ENCODE measurements at regions not wholly inside any gene's neighbourhood (a gene's known extent, or its start where the extent isn't known, plus 50 kb on each side); places are given as distances from the start of the nearest gene placed in this dataset.

DNA sequence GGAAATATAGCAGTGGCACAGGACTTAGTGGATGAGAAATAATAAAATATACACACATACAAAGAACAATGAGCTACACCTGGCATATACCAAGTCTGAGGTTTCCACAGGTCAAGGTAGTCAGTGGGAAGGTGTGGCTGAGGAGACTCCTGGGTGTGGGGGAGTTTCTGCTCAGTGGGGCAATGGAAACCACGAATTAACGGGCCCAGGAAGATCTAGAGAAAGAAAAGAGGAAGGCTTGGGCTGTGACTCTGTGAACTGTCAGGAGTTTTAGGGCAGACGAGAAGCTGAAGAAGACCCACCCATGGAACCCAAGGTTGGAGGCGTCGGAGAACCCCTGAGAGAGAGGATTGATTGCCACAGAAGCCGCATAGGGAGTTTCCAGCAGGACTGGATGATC lies 196.5 kb downstream of the HERPUD2 start (continued):
- TF ChIP-seq, protein P1, sequence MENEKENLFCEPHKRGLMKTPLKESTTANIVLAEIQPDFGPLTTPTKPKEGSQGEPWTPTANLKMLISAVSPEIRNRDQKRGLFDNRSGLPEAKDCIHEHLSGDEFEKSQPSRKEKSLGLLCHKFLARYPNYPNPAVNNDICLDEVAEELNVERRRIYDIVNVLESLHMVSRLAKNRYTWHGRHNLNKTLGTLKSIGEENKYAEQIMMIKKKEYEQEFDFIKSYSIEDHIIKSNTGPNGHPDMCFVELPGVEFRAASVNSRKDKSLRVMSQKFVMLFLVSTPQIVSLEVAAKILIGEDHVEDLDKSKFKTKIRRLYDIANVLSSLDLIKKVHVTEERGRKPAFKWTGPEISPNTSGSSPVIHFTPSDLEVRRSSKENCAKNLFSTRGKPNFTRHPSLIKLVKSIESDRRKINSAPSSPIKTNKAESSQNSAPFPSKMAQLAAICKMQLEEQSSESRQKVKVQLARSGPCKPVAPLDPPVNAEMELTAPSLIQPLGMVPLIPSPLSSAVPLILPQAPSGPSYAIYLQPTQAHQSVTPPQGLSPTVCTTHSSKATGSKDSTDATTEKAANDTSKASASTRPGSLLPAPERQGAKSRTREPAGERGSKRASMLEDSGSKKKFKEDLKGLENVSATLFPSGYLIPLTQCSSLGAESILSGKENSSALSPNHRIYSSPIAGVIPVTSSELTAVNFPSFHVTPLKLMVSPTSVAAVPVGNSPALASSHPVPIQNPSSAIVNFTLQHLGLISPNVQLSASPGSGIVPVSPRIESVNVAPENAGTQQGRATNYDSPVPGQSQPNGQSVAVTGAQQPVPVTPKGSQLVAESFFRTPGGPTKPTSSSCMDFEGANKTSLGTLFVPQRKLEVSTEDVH (IDR thresholded peaks at IDR 0.05; ENCODE audit: low read depth, partially characterized antibody), result no peak
- TF ChIP-seq CHD1 (IDR thresholded peaks at IDR 0.05; ENCODE audit: low read depth, low read length) (no peak), HDGF (IDR thresholded peaks at IDR 0.05) (no peak), HDAC6 (IDR thresholded peaks at IDR 0.05; ENCODE audit: unreplicated experiment) (no peak), SP1 (IDR thresholded peaks at IDR 0.05; ENCODE audit: low read depth, low read length) (no peak), YBX1 (IDR thresholded peaks at IDR 0.05) (no peak), EZH2 (IDR thresholded peaks at IDR 0.05; ENCODE audit: borderline replicate concordance, control insufficient read depth, low read depth, low read length) (no peak), NFYB (IDR thresholded peaks at IDR 0.05; ENCODE audit: insufficient read depth, low read depth, low read length) (no peak)

DNA sequence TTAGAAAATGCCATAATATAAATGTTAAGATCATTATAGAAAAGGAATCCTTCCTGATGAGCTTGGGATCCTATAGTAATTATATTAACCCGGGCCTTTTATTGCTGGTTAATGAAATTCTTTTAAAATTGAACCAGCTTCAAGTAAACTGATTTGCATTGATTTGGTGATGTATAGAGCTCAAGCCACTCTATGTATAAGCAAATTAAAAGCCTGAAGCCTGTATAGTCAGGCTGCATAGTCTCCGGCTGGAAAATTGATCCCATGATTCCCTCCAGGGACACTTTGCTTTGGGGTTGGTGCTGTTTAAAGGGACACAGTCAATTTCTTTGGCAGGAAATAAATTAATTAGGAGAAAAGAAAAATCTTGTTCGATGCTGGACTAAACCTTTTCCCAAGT lies 199.1 kb downstream of the HERPUD2 start:
- no peak for ATAC-seq
- POLR2A ChIA-PET, result no interaction called here
- BruUV-seq (replicated peaks), result no TSS peak
- Histone ChIP-seq H3K79me2 (ENCODE audit: control insufficient read depth, insufficient read depth, low read length) (no peaks in the 10 kb centered on the region), H2AFZ (ENCODE audit: control insufficient read depth, low read depth, low read length) (no peak overlapping the region), H3K27ac (ENCODE audit: control insufficient read depth, insufficient read depth) (no peak overlapping the region), H3K4me2 (ENCODE audit: control insufficient read depth, insufficient read depth) (no peak overlapping the region), H3K4me3 (no peak overlapping the region), H3K9ac (ENCODE audit: control insufficient read depth, insufficient read depth, low read length) (no peak overlapping the region), H3K36me3 (ENCODE audit: control insufficient read depth in 2 of 2, insufficient read depth in 2 of 2, low read length in 1 of 2) (no peaks in the 10 kb centered on the region), H3K9me3 (replicated peaks; ENCODE audit: control insufficient read depth, insufficient read depth, low read length) (no peaks in the 10 kb centered on the region; the same call in 2 of the 3 replicates), H3K4me1 (ENCODE audit: control insufficient read depth, insufficient read depth, low read length) (no peaks in the 10 kb centered on the region), H3K27me3 (replicated peaks in 1 of 2; ENCODE audit: control insufficient read depth in 2 of 2, insufficient read depth in 2 of 2, low read length in 1 of 2) (peaks cover 0 to 1% of the 10 kb centered on the region in 2 experiments; a peak in 2 of 4 replicates), H4K20me1 (ENCODE audit: control insufficient read depth, insufficient read depth) (no peaks in the 10 kb centered on the region)
- in situ Hi-C loops (cut with MboI), result no loop called here
- 26% methylated on average over 3 of the region's 3 CpGs for WGBS (ENCODE audit: insufficient coverage, insufficient replicate concordance, low lambda C conversion rate, missing lambda C conversion rate)
- SMC1A ChIA-PET (ENCODE audit: uncharacterized antibody, unreplicated experiment), result no interaction called here
- CTCF ChIA-PET, result no interaction called here
- intact Hi-C loops (cut with micrococcal nuclease; ENCODE audit: unreplicated experiment), result no loop called here
- no peak for DNase-seq (ENCODE audit: low read depth, low spot score)
- TF ChIP-seq POLR2AphosphoS5 (IDR thresholded peaks at IDR 0.05; ENCODE audit: low read length) (no peak), DPF2 (IDR thresholded peaks at IDR 0.05) (no peak), ESRRA (IDR thresholded peaks at IDR 0.05; ENCODE audit: low read length) (no peak)
- RAD21 ChIA-PET (ENCODE audit: unreplicated experiment), result no interaction called here
- FAIRE-seq, result no peak

Data from GM12878 (cell line).